Astrocyte (in vitro differentiated cells and primary cell): ENCODE measurements at regions not wholly inside any gene's neighbourhood (a gene's known extent, or its start where the extent isn't known, plus 50 kb on each side); places are given as distances from the start of the nearest gene placed in this dataset.

Experiments used
- DNase-seq: peaks from one replicate; pipeline ENCODE4 v3.0.0-alpha.2; 2010; ENCODE audit warnings: low read depth
- FAIRE-seq: peaks from 2 replicates; lab custom pipeline; 2011; peaks lifted over from hg19 to GRCh38; lab: Jason Lieb, UNC
- H2AFZ ChIP-seq: 2 replicates; pipeline ENCODE4 v1.6.0; 2012; ENCODE audit warnings: low read depth, low read length, inconsistent platforms
- H3K27ac ChIP-seq: 2 replicates; pipeline ENCODE4 v1.5.1; 2011; ENCODE audit warnings: low read depth, low read length, inconsistent platforms
- H3K27me3 ChIP-seq: 2 replicates; pipeline ENCODE4 v1.6.0; 2011; ENCODE audit warnings: low read length, inconsistent platforms; ENCODE audit not compliant: insufficient read depth
- H3K36me3 ChIP-seq: 2 replicates; pipeline ENCODE4 v1.5.1; 2011; ENCODE audit warnings: low read length, inconsistent platforms; ENCODE audit not compliant: insufficient read depth
- H3K4me1 ChIP-seq: 2 replicates; pipeline ENCODE4 v1.5.1; 2011; ENCODE audit warnings: low read length, inconsistent platforms; ENCODE audit not compliant: insufficient read depth
- H3K4me2 ChIP-seq: 2 replicates; pipeline ENCODE4 v1.6.0; 2012; ENCODE audit warnings: low read length, inconsistent platforms
- H3K4me3 ChIP-seq: 2 replicates; pipeline ENCODE4 v1.5.1; 2011; ENCODE audit warnings: low read depth, mild to moderate bottlenecking, low read length, inconsistent platforms; ENCODE audit not compliant: insufficient read depth
- H3K79me2 ChIP-seq: 2 replicates; pipeline ENCODE4 v1.6.0; 2012; ENCODE audit warnings: mild to moderate bottlenecking, low read length, inconsistent platforms; ENCODE audit not compliant: insufficient read depth
- H3K9ac ChIP-seq: 2 replicates; pipeline ENCODE4 v1.6.0; 2012; ENCODE audit warnings: mild to moderate bottlenecking, low read length, inconsistent platforms
- H3K9me3 ChIP-seq: 2 replicates; pipeline ENCODE4 v1.5.1; 2012; ENCODE audit warnings: low read depth, mild to moderate bottlenecking, low read length, inconsistent platforms; ENCODE audit not compliant: insufficient read depth
- H4K20me1 ChIP-seq: 2 replicates; pipeline ENCODE4 v1.6.0; 2012; ENCODE audit warnings: low read length, inconsistent platforms; ENCODE audit not compliant: insufficient read depth
- H3K27ac Mint-ChIP-seq: one replicate; pipeline ENCODE4 v1.8.0; 2021; ENCODE audit warnings: mild to moderate bottlenecking, mixed read lengths; ENCODE audit not compliant: unreplicated experiment
- H3K27me3 Mint-ChIP-seq: one replicate; pipeline ENCODE4 v1.8.0; 2021; ENCODE audit warnings: low read depth, mixed read lengths; ENCODE audit not compliant: unreplicated experiment
- H3K36me3 Mint-ChIP-seq: one replicate; pipeline ENCODE4 v1.8.0; 2021; ENCODE audit warnings: low read depth, mixed read lengths; ENCODE audit not compliant: unreplicated experiment
- H3K4me1 Mint-ChIP-seq: one replicate; pipeline ENCODE4 v1.8.0; 2021; ENCODE audit warnings: low read depth, mixed read lengths; ENCODE audit not compliant: unreplicated experiment
- H3K4me3 Mint-ChIP-seq: one replicate; pipeline ENCODE4 v1.8.0; 2021; ENCODE audit warnings: mild to moderate bottlenecking, moderate library complexity, mixed read lengths; ENCODE audit not compliant: unreplicated experiment
- H3K9me3 Mint-ChIP-seq: one replicate; pipeline ENCODE4 v1.8.0; 2021; ENCODE audit warnings: mild to moderate bottlenecking, mixed read lengths; ENCODE audit not compliant: unreplicated experiment
- EZH2 ChIP-seq: IDR thresholded peaks from 2 replicates; pipeline ENCODE4 v1.6.1; 2012; ENCODE audit warnings: mild to moderate bottlenecking, low read length, inconsistent platforms; ENCODE audit not compliant: insufficient read depth
- TF ChIP-seq, protein P1 (sequence below): IDR thresholded peaks from 2 replicates; pipeline ENCODE4 v1.5.1; 2011; ENCODE audit warnings: low read depth, mild to moderate bottlenecking, inconsistent platforms, low read length, moderate library complexity; ENCODE audit not compliant: insufficient read depth

GRCh38 chr5:167880420-167880819 is 411.0 kb upstream of the WWC1 start:
- no peak overlapping the region for H3K4me3 Mint-ChIP-seq

GRCh38 chr5:167881041-167881440 is 410.4 kb upstream of the WWC1 start:
- H3K27me3 Mint-ChIP-seq, result no peaks in the 10 kb centered on the region

More at GRCh38 chr5:167880420-167880819, 411.0 kb upstream of the WWC1 start:
- Histone ChIP-seq H3K79me2 (no peaks in the 10 kb centered on the region), H3K36me3 (no peaks in the 10 kb centered on the region), H3K9ac (no peak overlapping the region), H3K9me3 (no peaks in the 10 kb centered on the region), H2AFZ (no peak overlapping the region), H3K27me3 (no peaks in the 10 kb centered on the region), H3K4me1 (no peaks in the 10 kb centered on the region), H3K4me3 (no peak overlapping the region), H3K27ac (no peak overlapping the region), H4K20me1 (no peaks in the 10 kb centered on the region), H3K4me2 (no peak overlapping the region)
- DNase-seq (no peak), FAIRE-seq (no peak)
- peaks cover 17% of the 10 kb centered on the region for H3K36me3 Mint-ChIP-seq
- peaks cover 3% of the 10 kb centered on the region for H3K4me1 Mint-ChIP-seq
- TF ChIP-seq EZH2, result no peak
- TF ChIP-seq, protein P1, sequence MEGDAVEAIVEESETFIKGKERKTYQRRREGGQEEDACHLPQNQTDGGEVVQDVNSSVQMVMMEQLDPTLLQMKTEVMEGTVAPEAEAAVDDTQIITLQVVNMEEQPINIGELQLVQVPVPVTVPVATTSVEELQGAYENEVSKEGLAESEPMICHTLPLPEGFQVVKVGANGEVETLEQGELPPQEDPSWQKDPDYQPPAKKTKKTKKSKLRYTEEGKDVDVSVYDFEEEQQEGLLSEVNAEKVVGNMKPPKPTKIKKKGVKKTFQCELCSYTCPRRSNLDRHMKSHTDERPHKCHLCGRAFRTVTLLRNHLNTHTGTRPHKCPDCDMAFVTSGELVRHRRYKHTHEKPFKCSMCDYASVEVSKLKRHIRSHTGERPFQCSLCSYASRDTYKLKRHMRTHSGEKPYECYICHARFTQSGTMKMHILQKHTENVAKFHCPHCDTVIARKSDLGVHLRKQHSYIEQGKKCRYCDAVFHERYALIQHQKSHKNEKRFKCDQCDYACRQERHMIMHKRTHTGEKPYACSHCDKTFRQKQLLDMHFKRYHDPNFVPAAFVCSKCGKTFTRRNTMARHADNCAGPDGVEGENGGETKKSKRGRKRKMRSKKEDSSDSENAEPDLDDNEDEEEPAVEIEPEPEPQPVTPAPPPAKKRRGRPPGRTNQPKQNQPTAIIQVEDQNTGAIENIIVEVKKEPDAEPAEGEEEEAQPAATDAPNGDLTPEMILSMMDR, result no peak
- H3K9me3 Mint-ChIP-seq, result peaks cover 7% of the 10 kb centered on the region
- H3K27ac Mint-ChIP-seq, result no peak overlapping the region
- H3K27me3 Mint-ChIP-seq, result no peaks in the 10 kb centered on the region

DNA sequence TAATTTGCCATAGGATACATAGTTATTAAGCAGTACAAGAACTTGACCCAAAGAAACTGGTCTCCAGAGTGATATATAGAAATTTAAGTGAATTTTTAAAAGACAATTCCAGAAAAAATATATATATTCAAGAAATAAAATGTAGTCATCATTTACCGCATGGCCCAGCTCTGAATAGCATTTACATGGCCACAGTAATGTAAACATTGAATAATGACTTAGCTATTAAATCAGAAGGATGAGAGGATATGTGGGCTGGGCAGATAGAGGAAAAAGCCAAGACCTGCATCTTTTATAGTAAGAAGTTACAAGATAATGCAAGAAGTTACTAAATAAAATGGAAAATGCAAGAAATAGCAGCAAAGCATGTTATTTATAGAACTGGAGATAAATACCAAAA is 405.2 kb upstream of the WWC1 start:
- H3K4me1 Mint-ChIP-seq, result peaks cover 9% of the 10 kb centered on the region
- no peaks in the 10 kb centered on the region for H3K36me3 ChIP-seq
- FAIRE-seq, result no peak
- H3K9ac ChIP-seq, result no peak overlapping the region
- peak; percentile 31 for DNase-seq
- peaks cover 16% of the 10 kb centered on the region for H3K36me3 Mint-ChIP-seq
- H3K4me2 ChIP-seq, result no peak overlapping the region
- H3K9me3 Mint-ChIP-seq, result peaks cover 7% of the 10 kb centered on the region
- no peak overlapping the region for H3K27ac ChIP-seq
- no peaks in the 10 kb centered on the region for H3K27me3 ChIP-seq
- TF ChIP-seq, protein P1, result no peak
- TF ChIP-seq EZH2, result no peak
- H3K4me1 ChIP-seq, result no peaks in the 10 kb centered on the region
- H3K4me3 Mint-ChIP-seq, result no peak overlapping the region
- no peak overlapping the region for H3K4me3 ChIP-seq
- no peaks in the 10 kb centered on the region for H3K79me2 ChIP-seq
- no peaks in the 10 kb centered on the region for H3K27me3 Mint-ChIP-seq
- no peaks in the 10 kb centered on the region for H3K9me3 ChIP-seq
- H2AFZ ChIP-seq, result no peak overlapping the region
- H4K20me1 ChIP-seq, result no peaks in the 10 kb centered on the region
- H3K27ac Mint-ChIP-seq, result no peak overlapping the region

More at GRCh38 chr5:167881041-167881440, 410.4 kb upstream of the WWC1 start:
- H3K27me3 ChIP-seq, result no peaks in the 10 kb centered on the region
- DNase-seq (no peak), FAIRE-seq (no peak)
- no peaks in the 10 kb centered on the region for H3K9me3 ChIP-seq
- no peaks in the 10 kb centered on the region for H4K20me1 ChIP-seq
- Mint-ChIP-seq H3K27ac (no peak overlapping the region), H3K36me3 (peaks cover 14% of the 10 kb centered on the region), H3K4me3 (no peak overlapping the region), H3K4me1 (peaks cover 3% of the 10 kb centered on the region), H3K9me3 (peaks cover 7% of the 10 kb centered on the region)
- H3K36me3 ChIP-seq, result no peaks in the 10 kb centered on the region
- no peaks in the 10 kb centered on the region for H3K79me2 ChIP-seq
- no peak overlapping the region for H2AFZ ChIP-seq
- TF ChIP-seq, protein P1, result no peak
- TF ChIP-seq EZH2, result no peak
- no peaks in the 10 kb centered on the region for H3K4me1 ChIP-seq
- no peak overlapping the region for H3K4me3 ChIP-seq
- no peak overlapping the region for H3K9ac ChIP-seq
- no peak overlapping the region for H3K27ac ChIP-seq
- no peak overlapping the region for H3K4me2 ChIP-seq
